ENCODE measurements at regions not wholly inside any gene's neighbourhood (a gene's known extent, or its start where the extent isn't known, plus 50 kb on each side); places are given as distances from the start of the nearest gene placed in this dataset.

GRCh38 chr22:42217752-42218280 is 52.6 kb downstream of the TCF20 start:
- DNase-seq (ENCODE audit: low spot score in 2 of 2): no peak
- no peak overlapping the region for H3K4me3 ChIP-seq

GRCh38 chr22:42217019-42217751 is 53.3 kb downstream of the TCF20 start:
- H3K27me3 ChIP-seq: no peaks in the 10 kb centered on the region
- no peaks in the 10 kb centered on the region for H3K36me3 ChIP-seq
- no peak for DNase-seq (ENCODE audit: low spot score in 2 of 2)
- no peak overlapping the region for H3K4me3 ChIP-seq
- no peaks in the 10 kb centered on the region for H3K4me1 ChIP-seq
- TF ChIP-seq CTCF (IDR thresholded peaks at IDR 0.05) (no peak), POLR2AphosphoS5 (IDR thresholded peaks at IDR 0.05) (no peak), POLR2A (IDR thresholded peaks at IDR 0.05) (no peak)
- no peaks in the 10 kb centered on the region for H3K9me3 ChIP-seq
- no peak overlapping the region for H3K27ac ChIP-seq
- intact Hi-C loops (cut with DNase I; ENCODE audit: low total_unique reads): no loop called here

More at GRCh38 chr22:42217752-42218280, 52.6 kb downstream of the TCF20 start:
- TF ChIP-seq POLR2AphosphoS5 (IDR thresholded peaks at IDR 0.05): no peak
- TF ChIP-seq POLR2A (IDR thresholded peaks at IDR 0.05): no peak
- no peak for TF ChIP-seq CTCF (IDR thresholded peaks at IDR 0.05)
- Histone ChIP-seq H3K4me1 (no peaks in the 10 kb centered on the region), H3K27me3 (no peaks in the 10 kb centered on the region), H3K9me3 (no peaks in the 10 kb centered on the region), H3K27ac (no peak overlapping the region), H3K36me3 (no peaks in the 10 kb centered on the region)
- intact Hi-C loops (cut with DNase I; ENCODE audit: low total_unique reads): no loop called here

- Histone ChIP-seq H3K4me3 (no peak overlapping the region), H3K27me3 (no peaks in the 10 kb centered on the region), H3K4me1 (no peaks in the 10 kb centered on the region), H3K27ac (no peak overlapping the region), H3K36me3 (no peaks in the 10 kb centered on the region), H3K9me3 (no peaks in the 10 kb centered on the region)
- no peak for TF ChIP-seq POLR2A (IDR thresholded peaks at IDR 0.05)
- no peak for TF ChIP-seq CTCF (IDR thresholded peaks at IDR 0.05)
- TF ChIP-seq POLR2AphosphoS5 (IDR thresholded peaks at IDR 0.05): no peak
- DNase-seq (ENCODE audit: low spot score in 2 of 2): no peak
- intact Hi-C loops (cut with DNase I; ENCODE audit: low total_unique reads): no loop called here
Measured at GRCh38 chr22:42214633-42215415, 55.6 kb downstream of the TCF20 start.

- no peak for TF ChIP-seq CTCF (IDR thresholded peaks at IDR 0.05)
- no peak for TF ChIP-seq POLR2A (IDR thresholded peaks at IDR 0.05)
- no peak for TF ChIP-seq POLR2AphosphoS5 (IDR thresholded peaks at IDR 0.05)
- DNase-seq (ENCODE audit: low spot score in 2 of 2): no peak
- intact Hi-C loops (cut with DNase I; ENCODE audit: low total_unique reads): no loop called here
- Histone ChIP-seq H3K27ac (no peak overlapping the region), H3K9me3 (no peaks in the 10 kb centered on the region), H3K36me3 (no peaks in the 10 kb centered on the region), H3K4me3 (no peak overlapping the region), H3K4me1 (no peaks in the 10 kb centered on the region), H3K27me3 (no peaks in the 10 kb centered on the region)
Measured at GRCh38 chr22:42208362-42208761, 62.1 kb downstream of the TCF20 start.

- intact Hi-C loops (cut with DNase I; ENCODE audit: low total_unique reads): no loop called here
- DNase-seq (ENCODE audit: low spot score in 2 of 2): no peak
- H3K27ac ChIP-seq: no peak overlapping the region
- no peaks in the 10 kb centered on the region for H3K27me3 ChIP-seq
- TF ChIP-seq POLR2A (IDR thresholded peaks at IDR 0.05): no peak
- TF ChIP-seq POLR2AphosphoS5 (IDR thresholded peaks at IDR 0.05): no peak
- TF ChIP-seq CTCF (IDR thresholded peaks at IDR 0.05): no peak
- no peaks in the 10 kb centered on the region for H3K9me3 ChIP-seq
- no peak overlapping the region for H3K4me3 ChIP-seq
- H3K4me1 ChIP-seq: no peaks in the 10 kb centered on the region
- H3K36me3 ChIP-seq: no peaks in the 10 kb centered on the region
Measured at GRCh38 chr22:42207918-42208317, 62.5 kb downstream of the TCF20 start.

All from breast epithelium (tissue), 4 donors.